HG03460 (cell line): ENCODE measurements at regions not wholly inside any gene's neighbourhood (a gene's known extent, or its start where the extent isn't known, plus 50 kb on each side); places are given as distances from the start of the nearest gene placed in this dataset.
"Not testable (repeated sequence)": the region's sequence is repeated elsewhere in the genome, so short reads cannot be mapped to it uniquely, and the experiment has no call there.

Source experiments
- ATAC-seq: cut with Tn5 transposase; IDR thresholded peaks from one replicate; pipeline ENCODE4 v1.9.1; 2021; ENCODE audit not compliant: unreplicated experiment

DNA sequence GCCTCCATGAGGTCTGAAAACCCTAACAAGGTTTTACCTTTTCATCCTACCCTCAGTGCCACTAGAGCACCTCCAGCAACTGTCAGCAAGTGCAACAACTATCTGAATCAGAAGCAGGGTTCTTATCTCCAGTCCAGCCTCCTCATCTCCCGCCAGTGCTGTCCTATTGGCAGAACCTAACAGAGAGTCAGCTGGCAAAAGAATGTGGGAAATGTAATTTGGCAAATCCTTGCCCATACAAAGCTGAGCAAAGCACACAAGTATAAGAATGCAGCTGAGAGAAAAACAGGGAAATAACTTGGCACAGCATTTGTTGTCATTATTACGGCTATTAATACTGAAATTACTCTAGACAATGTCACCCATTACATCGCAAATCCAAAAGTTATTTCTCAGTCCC lies 124.2 kb downstream of the ATP6V1G3 start:
- ATAC-seq: no peak

DNA sequence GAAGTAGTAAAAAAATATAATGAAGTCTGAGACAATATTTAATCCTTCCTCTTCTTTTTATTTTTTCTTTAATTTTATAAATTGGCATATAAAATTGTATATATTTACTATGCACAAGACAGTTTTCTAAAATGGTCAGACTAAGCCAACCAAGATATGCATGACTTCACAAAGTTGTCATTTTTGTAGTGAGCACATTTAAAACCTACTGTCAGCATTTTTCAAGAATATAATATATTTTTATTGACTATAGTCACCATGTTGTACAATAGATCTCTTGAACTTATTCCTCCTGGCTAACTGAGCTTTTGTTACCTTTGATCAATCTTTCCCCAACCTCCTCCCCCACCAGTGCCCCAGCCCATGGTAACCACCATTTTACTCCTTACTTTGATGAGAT lies 129.2 kb downstream of the ATP6V1G3 start:
- no peak for ATAC-seq

DNA sequence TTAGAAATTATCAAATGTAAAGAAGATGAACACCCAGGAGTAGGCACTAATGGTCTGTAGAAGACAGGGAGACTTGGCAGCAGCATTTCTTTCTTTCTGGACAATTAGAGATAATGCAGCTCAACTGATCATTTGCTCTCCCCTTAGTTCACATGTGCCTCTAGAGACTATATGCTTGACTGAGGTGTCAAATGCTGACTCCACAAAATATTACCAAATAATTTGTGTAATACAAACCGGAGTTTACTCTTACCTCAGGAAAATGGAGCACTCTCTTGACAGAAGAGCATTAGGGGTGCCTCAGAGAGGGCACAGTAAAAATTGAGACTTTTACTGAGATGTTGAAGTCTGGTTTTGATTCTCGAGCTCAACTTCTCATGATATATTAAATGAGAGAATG lies 131.8 kb downstream of the ATP6V1G3 start:
- no peak for ATAC-seq

DNA sequence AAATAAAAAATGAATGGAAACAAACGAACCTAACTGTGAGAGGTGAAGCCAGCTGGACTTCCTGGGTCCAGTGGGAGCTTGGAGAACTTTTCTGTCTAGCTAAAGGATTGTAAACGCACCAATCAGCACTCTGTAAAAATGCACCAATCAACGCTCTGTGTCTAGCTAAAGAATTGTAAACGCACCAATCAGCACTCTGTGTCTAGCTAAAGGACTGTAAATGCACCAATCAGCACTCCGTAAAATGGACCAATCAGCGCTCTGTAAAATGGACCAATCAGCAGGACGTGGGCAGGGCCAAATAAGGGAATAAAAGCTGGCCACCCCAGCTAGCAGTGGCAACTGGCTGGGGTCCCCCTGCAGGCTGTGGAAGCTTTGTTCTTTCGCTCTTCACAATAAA lies 135.8 kb downstream of the ATP6V1G3 start:
- ATAC-seq: not testable (repeated sequence)

DNA sequence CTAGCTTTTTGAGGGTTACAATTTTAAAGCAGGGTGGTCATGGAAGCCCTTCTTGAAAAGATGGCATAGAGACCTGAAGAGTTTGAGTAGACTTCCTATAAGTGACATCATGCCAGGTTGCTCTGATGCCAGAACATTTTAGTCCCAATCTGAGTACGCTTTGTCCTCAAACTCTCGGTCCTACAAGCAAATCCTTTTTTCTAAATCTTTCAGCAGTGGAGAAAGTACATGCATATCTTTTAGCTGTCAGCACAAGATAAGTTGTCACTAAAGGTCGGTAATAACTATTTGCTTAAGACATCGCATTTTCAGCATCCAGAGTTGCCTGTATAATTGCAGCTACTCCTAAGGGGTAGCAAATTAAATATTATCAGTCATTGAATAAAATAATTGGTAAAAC lies 140.4 kb downstream of the ATP6V1G3 start:
- no peak for ATAC-seq

DNA sequence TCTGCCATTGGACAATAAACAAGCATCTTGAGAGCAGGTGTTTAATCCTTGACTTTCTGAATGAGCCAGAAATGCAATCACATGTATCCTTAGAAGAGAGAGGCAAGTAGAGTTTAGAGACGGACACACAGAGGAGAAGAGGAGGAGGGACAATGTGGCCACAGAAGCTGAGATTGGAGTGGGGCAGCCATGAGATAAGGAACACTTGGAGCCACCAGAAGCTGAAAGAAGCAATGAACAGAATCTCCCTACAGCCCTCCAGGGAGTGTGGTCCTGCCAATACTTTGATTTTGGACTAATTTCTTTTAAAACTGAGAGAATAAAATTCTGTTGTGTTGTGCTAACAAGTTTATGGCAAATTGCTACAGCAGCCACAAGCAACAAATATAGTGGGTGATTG lies 141.0 kb downstream of the ATP6V1G3 start:
- ATAC-seq: no peak

DNA sequence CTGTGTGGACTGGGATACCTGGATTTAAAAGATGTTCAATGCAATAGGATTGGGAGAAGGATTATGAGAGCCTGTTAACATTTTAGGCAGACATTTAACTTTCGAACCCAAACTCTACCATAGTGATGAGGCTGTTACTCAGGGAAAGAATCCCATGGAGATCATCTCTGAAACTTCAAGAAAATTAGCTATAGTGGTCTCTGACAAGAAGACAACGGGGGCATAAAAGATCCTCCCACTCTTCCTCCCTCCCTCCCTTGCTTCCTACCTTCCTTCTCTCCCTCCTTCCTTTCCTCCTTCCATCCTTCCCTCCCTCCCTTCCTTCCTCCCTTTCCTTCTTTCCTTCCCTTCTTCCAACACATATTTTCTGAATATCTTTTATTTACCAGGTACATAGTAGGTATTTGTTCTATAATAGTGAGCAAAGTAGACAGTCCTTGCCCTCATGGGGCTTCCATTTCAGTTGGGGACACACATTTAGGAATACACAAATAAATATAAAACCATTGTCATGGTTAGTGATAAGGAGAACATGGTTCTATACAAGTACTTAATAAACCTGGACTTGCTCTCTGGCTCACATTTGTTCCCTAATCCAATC lies 143.2 kb downstream of the ATP6V1G3 start:
- ATAC-seq: no peak

DNA sequence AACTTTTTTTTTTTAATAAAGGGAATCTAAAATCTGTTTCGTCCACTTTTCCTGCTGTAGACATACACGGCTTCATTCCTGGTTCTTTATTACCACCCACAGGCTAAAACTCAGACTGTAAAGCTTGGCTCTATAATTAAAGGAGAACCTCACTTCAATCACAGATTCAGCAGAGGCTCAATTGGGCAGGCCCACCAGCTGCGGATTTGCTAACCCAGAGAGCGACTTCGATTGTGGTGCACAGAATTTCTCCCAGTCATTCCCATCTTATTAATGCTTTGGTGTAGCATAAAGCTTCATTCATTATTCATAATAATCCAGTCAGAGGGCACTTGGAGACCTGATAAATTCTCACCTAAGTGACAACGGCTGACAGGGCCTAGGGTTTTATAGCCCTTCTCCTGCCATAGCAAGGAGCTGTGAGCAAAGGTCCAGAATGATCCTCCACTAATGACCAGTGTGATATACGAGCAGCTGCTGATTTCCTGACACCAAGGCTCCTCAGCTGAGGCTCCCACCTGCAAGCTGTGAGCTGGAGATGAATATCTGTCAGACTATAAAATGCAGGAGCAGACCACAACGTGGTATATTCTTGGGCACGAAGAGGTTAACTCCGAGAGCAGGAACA lies 149.0 kb downstream of the ATP6V1G3 start:
- no peak for ATAC-seq

DNA sequence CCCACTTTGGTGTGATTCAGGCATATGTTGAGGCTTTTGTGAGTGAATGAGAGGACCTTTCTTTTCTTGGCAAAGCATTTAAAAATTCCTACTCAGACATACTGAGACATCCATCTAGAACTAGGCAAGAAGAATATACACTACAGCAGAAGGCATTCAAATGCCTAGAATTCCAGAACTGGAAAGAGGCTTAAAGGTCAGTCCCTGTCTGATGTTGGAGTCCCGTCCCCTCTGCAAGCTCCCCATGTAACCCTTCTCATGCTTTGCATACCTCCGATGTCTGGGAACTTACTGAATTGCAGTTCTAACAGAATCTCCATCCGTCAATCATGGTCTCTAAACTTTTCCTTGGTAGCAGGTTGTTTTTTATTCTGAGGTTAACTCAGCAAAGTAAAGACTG lies 152.9 kb downstream of the ATP6V1G3 start:
- ATAC-seq: no peak

DNA sequence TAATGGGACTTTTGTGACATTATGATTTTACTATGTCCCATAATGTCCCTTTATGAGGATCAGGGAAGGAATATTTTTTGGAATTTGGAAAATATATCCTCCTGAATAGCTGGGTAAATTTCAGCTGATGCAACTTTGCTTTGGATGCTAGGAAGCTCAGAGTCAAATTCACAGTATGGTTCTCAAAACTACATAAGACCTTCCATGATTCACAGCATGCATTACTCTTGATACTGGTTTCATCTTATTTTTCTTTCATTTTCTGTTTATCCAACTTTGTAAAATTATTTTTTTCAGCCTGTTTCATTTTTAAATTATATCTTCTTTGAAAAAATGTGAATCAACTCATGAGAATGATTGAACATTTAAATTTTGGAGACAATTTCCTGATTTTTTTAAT lies 160.2 kb downstream of the ATP6V1G3 start:
- no peak for ATAC-seq

DNA sequence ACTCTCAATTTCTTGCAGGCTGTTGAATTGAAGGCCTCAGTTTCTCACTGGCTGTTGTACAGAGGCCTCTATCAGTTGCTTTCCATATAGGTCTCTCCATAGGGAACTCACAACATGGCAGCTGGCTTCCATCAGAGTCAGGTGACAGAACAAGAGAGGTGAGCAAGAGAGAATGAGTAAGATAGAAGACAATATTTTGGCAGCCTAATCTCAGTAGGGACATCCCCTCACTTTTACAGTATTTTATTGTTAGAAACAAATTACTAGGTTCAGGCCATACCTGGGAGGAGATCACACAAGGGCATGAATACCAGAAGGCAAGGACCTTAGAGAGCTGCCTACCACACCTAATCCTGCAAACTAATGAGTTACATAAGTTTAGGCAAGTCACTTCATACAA lies 162.8 kb downstream of the ATP6V1G3 start:
- no peak for ATAC-seq

DNA sequence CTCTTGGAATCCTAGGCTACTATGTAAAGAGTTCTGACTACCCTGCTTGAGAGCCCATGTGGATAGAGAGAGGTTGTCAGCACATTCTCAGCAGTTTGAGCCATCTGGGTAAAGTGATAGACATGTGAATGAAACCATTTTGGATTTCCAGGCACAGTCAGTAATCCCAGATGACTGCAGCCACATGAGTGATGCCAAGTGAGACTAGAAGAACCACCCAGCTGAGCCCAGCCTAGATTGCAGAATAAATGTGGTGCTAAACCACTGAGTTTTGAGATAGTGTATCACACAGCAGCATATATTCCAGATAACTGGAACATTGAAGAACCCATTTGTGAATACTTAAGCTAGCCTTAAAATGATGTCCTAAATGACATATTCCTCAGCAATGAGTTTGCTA lies 166.2 kb downstream of the ATP6V1G3 start:
- no peak for ATAC-seq

DNA sequence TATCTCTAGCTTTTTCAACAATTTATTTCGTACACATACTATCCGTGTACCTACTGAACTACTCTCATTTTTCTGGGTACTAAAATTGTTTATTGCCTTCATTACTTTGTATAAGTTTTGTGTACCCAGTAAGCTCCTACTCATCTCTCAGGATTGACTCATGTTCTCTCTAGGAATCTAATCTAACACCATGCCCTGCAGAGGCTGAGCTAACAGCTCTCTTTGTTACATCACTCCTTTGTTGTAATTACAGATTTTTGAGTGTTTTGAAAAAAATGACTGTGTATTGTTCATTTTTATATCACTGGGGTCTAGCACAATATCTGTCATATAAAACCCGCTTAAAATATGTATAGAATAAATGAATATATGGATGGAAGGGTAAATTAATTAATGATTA lies 167.1 kb downstream of the ATP6V1G3 start:
- ATAC-seq: no peak
